ENCODE measurements at regions not wholly inside any gene's neighbourhood (a gene's known extent, or its start where the extent isn't known, plus 50 kb on each side); places are given as distances from the start of the nearest gene placed in this dataset.

DNA sequence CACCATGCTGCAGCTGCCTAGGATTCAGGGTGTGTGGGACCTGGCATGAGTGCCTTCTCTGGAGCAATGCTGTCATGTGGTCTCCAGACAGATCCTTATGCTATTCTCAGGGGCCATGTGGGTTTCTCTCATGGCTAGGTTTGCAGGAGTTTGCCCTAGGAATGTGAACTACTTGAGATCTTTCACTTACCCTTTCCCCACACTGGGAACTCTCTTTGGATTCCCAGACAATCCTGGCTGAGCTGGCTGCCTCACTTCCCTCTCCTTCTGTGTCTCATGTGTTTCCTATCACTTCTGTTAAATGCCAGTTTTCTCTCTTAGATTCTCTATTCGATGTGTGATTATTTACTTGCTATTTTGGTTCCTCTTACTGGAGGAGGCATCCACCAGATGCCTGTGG, 270.2 kb upstream of the RASA1 start:
- TF ChIP-seq, protein P1, sequence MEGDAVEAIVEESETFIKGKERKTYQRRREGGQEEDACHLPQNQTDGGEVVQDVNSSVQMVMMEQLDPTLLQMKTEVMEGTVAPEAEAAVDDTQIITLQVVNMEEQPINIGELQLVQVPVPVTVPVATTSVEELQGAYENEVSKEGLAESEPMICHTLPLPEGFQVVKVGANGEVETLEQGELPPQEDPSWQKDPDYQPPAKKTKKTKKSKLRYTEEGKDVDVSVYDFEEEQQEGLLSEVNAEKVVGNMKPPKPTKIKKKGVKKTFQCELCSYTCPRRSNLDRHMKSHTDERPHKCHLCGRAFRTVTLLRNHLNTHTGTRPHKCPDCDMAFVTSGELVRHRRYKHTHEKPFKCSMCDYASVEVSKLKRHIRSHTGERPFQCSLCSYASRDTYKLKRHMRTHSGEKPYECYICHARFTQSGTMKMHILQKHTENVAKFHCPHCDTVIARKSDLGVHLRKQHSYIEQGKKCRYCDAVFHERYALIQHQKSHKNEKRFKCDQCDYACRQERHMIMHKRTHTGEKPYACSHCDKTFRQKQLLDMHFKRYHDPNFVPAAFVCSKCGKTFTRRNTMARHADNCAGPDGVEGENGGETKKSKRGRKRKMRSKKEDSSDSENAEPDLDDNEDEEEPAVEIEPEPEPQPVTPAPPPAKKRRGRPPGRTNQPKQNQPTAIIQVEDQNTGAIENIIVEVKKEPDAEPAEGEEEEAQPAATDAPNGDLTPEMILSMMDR (IDR thresholded peaks at IDR 0.05; ENCODE audit: low read depth, low read length, poor library complexity, severe bottlenecking) = no peak
- TF ChIP-seq EZH2phosphoT487 (IDR thresholded peaks at IDR 0.05; ENCODE audit: borderline replicate concordance, low read length) = no peak
